Common myeloid progenitor, CD34-positive (primary cell): ENCODE measurements at regions not wholly inside any gene's neighbourhood (a gene's known extent, or its start where the extent isn't known, plus 50 kb on each side); places are given as distances from the start of the nearest gene placed in this dataset.

Experiments
- CTCF ChIA-PET: fragments of 350-600 bp; sonication (Branson Sonifier 250); formaldehyde crosslinking; loops from one replicate; lab custom pipeline; 2021; ENCODE audit warnings: antibody characterized with exemption; lab: Charles Lee
- POLR2A ChIA-PET: fragments of 350-600 bp; sonication (Branson Sonifier 250); formaldehyde crosslinking; loops from one replicate; lab custom pipeline; 2021; ENCODE audit warnings: antibody characterized with exemption; lab: Charles Lee
- DNase-seq, 3 donors: peaks; one replicate each; pipeline versions ENCODE4 v3.0.0 to v3.0.0-alpha.2; 2013
- H3K27ac ChIP-seq, 2 experiments: 1 replicate in 1 of 2; 2 replicates in 1 of 2; pipeline ENCODE4 v1.7.0; 2013; ENCODE audit warnings: inconsistent platforms in 2 of 2, low read length in 2 of 2, mild to moderate bottlenecking in 2 of 2, low read depth in 1 of 2, moderate library complexity in 1 of 2; ENCODE audit not compliant: severe bottlenecking in 2 of 2, insufficient read depth in 1 of 2, poor library complexity in 1 of 2
- H3K27me3 ChIP-seq, 5 experiments: replicated peaks in 2 of 5; 1 replicate in 3 of 5; 2 replicates in 2 of 5; pipeline versions ENCODE4 v1.6.1 to v1.7.0; 2013; ENCODE audit warnings: low read length in 4 of 5, mild to moderate bottlenecking in 2 of 5, moderate library complexity in 2 of 5, inconsistent platforms in 1 of 5; ENCODE audit not compliant: insufficient read depth in 5 of 5, control insufficient read depth in 4 of 5
- H3K36me3 ChIP-seq, 4 experiments: 1 replicate in 2 of 4; 2 replicates in 2 of 4; pipeline versions ENCODE4 v1.6.1 to v1.7.0; 2013; ENCODE audit warnings: low read length in 3 of 4, control low read depth in 1 of 4, mild to moderate bottlenecking in 1 of 4; ENCODE audit not compliant: control insufficient read depth in 4 of 4, insufficient read depth in 4 of 4
- H3K4me1 ChIP-seq, 4 experiments: 1 replicate in 3 of 4; 2 replicates in 1 of 4; pipeline versions ENCODE4 v1.6.1 to v1.7.1; 2013; ENCODE audit warnings: low read length in 3 of 4, mild to moderate bottlenecking in 3 of 4, control low read depth in 1 of 4, inconsistent platforms in 1 of 4, moderate library complexity in 1 of 4; ENCODE audit not compliant: control insufficient read depth in 4 of 4, insufficient read depth in 4 of 4; ENCODE audit errors: control extremely low read depth in 1 of 4
- H3K4me3 ChIP-seq, 7 experiments: 1 replicate in 4 of 7; 2 replicates in 3 of 7; pipeline versions ENCODE4 v1.5.1 to v1.7.0; 2013; ENCODE audit warnings: mild to moderate bottlenecking in 7 of 7, low read length in 6 of 7, moderate library complexity in 6 of 7, inconsistent platforms in 2 of 7, low read depth in 2 of 7, control low read depth in 1 of 7; ENCODE audit not compliant: insufficient read depth in 4 of 7, control insufficient read depth in 1 of 7; ENCODE audit errors: extremely low read depth in 1 of 7
- H3K9me3 ChIP-seq, 5 experiments: 1 replicate in 4 of 5; 2 replicates in 1 of 5; pipeline versions ENCODE4 v1.6.1 to v1.7.1; 2013; ENCODE audit warnings: low read length in 4 of 5, mild to moderate bottlenecking in 2 of 5, inconsistent platforms in 1 of 5, low read depth in 1 of 5, moderate library complexity in 1 of 5; ENCODE audit not compliant: control insufficient read depth in 4 of 5, insufficient read depth in 2 of 5; ENCODE audit errors: control extremely low read depth in 1 of 5
- WGBS: methylation state at CpG from one replicate; pipeline ENCODE4 v1.1.5; 2013; ENCODE audit not compliant: insufficient coverage; 5-methylcytosine and 5-hydroxymethylcytosine counted together

GRCh38 chr1:94736549-94736948 lies 83.6 kb upstream of the SLC44A3 start:
- no peak for DNase-seq
- CTCF ChIA-PET, result interaction anchor here (1.5 to 5.8 kb wide), 3 partner anchors 14 to 38 kb away, joined by 3 to 24 read pairs (median 3); no protein-coding TSS in a partner anchor
- no peaks in the 10 kb centered on the region for H3K27me3 ChIP-seq
- H3K27ac ChIP-seq, result no peak overlapping the region
- no peak overlapping the region for H3K4me3 ChIP-seq
- peaks cover 8 to 47% (median 28%) of the 10 kb centered on the region in 4 experiments for H3K4me1 ChIP-seq
- H3K9me3 ChIP-seq, result no peaks in the 10 kb centered on the region
- POLR2A ChIA-PET, result no interaction called here
- no CpG with 5 or more reads among the region's 1 CpG for WGBS
- H3K36me3 ChIP-seq, result no peaks in the 10 kb centered on the region

- Histone ChIP-seq H3K4me3 (no peak overlapping the region), H3K27me3 (no peaks in the 10 kb centered on the region), H3K27ac (no peak overlapping the region), H3K4me1 (peaks cover 3 to 43% (median 24%) of the 10 kb centered on the region in 4 experiments), H3K36me3 (no peaks in the 10 kb centered on the region), H3K9me3 (no peaks in the 10 kb centered on the region)
- CTCF ChIA-PET, result interaction anchor here (1.5 to 5.8 kb wide), 2 partner anchors 14 to 36 kb away, joined by 3 to 24 read pairs; no protein-coding TSS in a partner anchor
- POLR2A ChIA-PET, result no interaction called here
- no peak for DNase-seq
- no CpG with 5 or more reads among the region's 2 CpGs for WGBS
Observed at GRCh38 chr1:94736073-94736472, 84.1 kb upstream of the SLC44A3 start.

GRCh38 chr1:94734963-94735901 lies 84.9 kb upstream of the SLC44A3 start:
- Histone ChIP-seq H3K36me3 (no peaks in the 10 kb centered on the region), H3K4me3 (peak overlapping the region in 2 of 7 experiments; percentile 3 to 32), H3K27ac (no peak overlapping the region), H3K4me1 (peaks cover 0 to 41% (median 24%) of the 10 kb centered on the region in 4 experiments), H3K9me3 (no peaks in the 10 kb centered on the region), H3K27me3 (no peaks in the 10 kb centered on the region)
- ChIA-PET CTCF (interaction anchor here (1.5 to 5.8 kb wide), 2 partner anchors 13 to 35 kb away, joined by 3 to 24 read pairs; no protein-coding TSS in a partner anchor), POLR2A (no interaction called here)
- peak in 2 of 3 donors; percentile 68 to 83 for DNase-seq
- 53% methylated on average over 12 of the region's 20 CpGs for WGBS

- no peak for DNase-seq
- ChIA-PET POLR2A (no interaction called here), CTCF (interaction anchor here (1.2 to 5.8 kb wide), 2 partner anchors 8 to 9 kb away, joined by 3 to 24 read pairs; no protein-coding TSS in a partner anchor)
- H3K4me3 ChIP-seq, result no peak overlapping the region
- H3K4me1 ChIP-seq, result peaks cover 0 to 27% (median 22%) of the 10 kb centered on the region in 4 experiments
- no peaks in the 10 kb centered on the region for H3K9me3 ChIP-seq
- 100% methylated on average over 1 of the region's 1 CpG for WGBS
- H3K27me3 ChIP-seq, result no peaks in the 10 kb centered on the region
- no peak overlapping the region for H3K27ac ChIP-seq
- no peaks in the 10 kb centered on the region for H3K36me3 ChIP-seq
Observed at GRCh38 chr1:94731891-94732290, 88.3 kb upstream of the SLC44A3 start.

GRCh38 chr1:94730450-94730849 lies 89.7 kb upstream of the SLC44A3 start:
- CTCF ChIA-PET, result no interaction called here
- no peak overlapping the region for H3K27ac ChIP-seq

GRCh38 chr1:94729267-94729666 lies 90.9 kb upstream of the SLC44A3 start:
- no peaks in the 10 kb centered on the region for H3K27me3 ChIP-seq
- ChIA-PET POLR2A (no interaction called here), CTCF (interaction anchor here (0.6 kb wide), 1 partner anchor 49 kb away, joined by 3 read pairs; no protein-coding TSS in a partner anchor)
- peaks cover 4 to 8% (median 6%) of the 10 kb centered on the region in 4 experiments for H3K4me1 ChIP-seq
- H3K27ac ChIP-seq, result no peak overlapping the region
- WGBS, result no CpG with 5 or more reads among the region's 1 CpG
- no peaks in the 10 kb centered on the region for H3K9me3 ChIP-seq
- no peak for DNase-seq
- no peaks in the 10 kb centered on the region for H3K36me3 ChIP-seq
- H3K4me3 ChIP-seq, result no peak overlapping the region

More at GRCh38 chr1:94730450-94730849, 89.7 kb upstream of the SLC44A3 start:
- Histone ChIP-seq H3K4me3 (no peak overlapping the region), H3K9me3 (no peaks in the 10 kb centered on the region), H3K36me3 (no peaks in the 10 kb centered on the region), H3K4me1 (peaks cover 0 to 17% (median 14%) of the 10 kb centered on the region in 4 experiments), H3K27me3 (no peaks in the 10 kb centered on the region)
- POLR2A ChIA-PET, result no interaction called here
- DNase-seq, result no peak
- WGBS, result 70% methylated on average over 2 of the region's 3 CpGs
